H9 (cell line): ENCODE measurements at regions not wholly inside any gene's neighbourhood (a gene's known extent, or its start where the extent isn't known, plus 50 kb on each side); places are given as distances from the start of the nearest gene placed in this dataset.

Source experiments
- DNase-seq: peaks from one replicate; pipeline ENCODE4 v3.0.0-alpha.2; 2017
- H2AFZ ChIP-seq: one replicate; pipeline ENCODE4 v1.6.1; 2013; ENCODE audit warnings: mild to moderate bottlenecking, low read length, control low read depth, moderate library complexity
- H2AK5ac ChIP-seq: 2 replicates; pipeline ENCODE4 v1.6.1; 2013; ENCODE audit warnings: low read length, control low read depth, mixed read lengths; ENCODE audit not compliant: insufficient read length
- H2BK120ac ChIP-seq: one replicate; pipeline ENCODE4 v1.6.1; 2013; ENCODE audit warnings: low read depth, mild to moderate bottlenecking, low read length, control low read depth, inconsistent platforms; ENCODE audit not compliant: poor library complexity, severe bottlenecking
- H2BK12ac ChIP-seq: 2 replicates; pipeline ENCODE4 v1.6.1; 2013; ENCODE audit warnings: low read length, control low read depth, mixed read lengths, low read depth; ENCODE audit not compliant: insufficient read length
- H2BK15ac ChIP-seq: 2 replicates; pipeline ENCODE4 v1.6.1; 2013; ENCODE audit warnings: low read depth, low read length, control low read depth
- H2BK20ac ChIP-seq: one replicate; pipeline ENCODE4 v1.6.1; 2013; ENCODE audit warnings: low read depth, mild to moderate bottlenecking, low read length, control low read depth, inconsistent platforms; ENCODE audit not compliant: poor library complexity, severe bottlenecking
- H2BK5ac ChIP-seq: 2 replicates; pipeline ENCODE4 v1.6.1; 2013; ENCODE audit warnings: low read length, control low read depth, mixed read lengths; ENCODE audit not compliant: insufficient read length
- H3K14ac ChIP-seq: 2 replicates; pipeline ENCODE4 v1.6.1; 2013; ENCODE audit warnings: low read length, control low read depth; ENCODE audit not compliant: insufficient read depth
- H3K18ac ChIP-seq: 2 replicates; pipeline ENCODE4 v1.6.1; 2013; ENCODE audit warnings: low read depth, mild to moderate bottlenecking, mixed read lengths, low read length, control low read depth; ENCODE audit not compliant: insufficient read length
- H3K23ac ChIP-seq: 2 replicates; pipeline ENCODE4 v1.6.1; 2013; ENCODE audit warnings: low read length, control low read depth, mixed read lengths, low read depth; ENCODE audit not compliant: insufficient read length
- H3K23me2 ChIP-seq: 2 replicates; pipeline ENCODE4 v1.6.1; 2013; ENCODE audit warnings: low read depth, mild to moderate bottlenecking, mixed read lengths, low read length, control low read depth; ENCODE audit not compliant: insufficient read length, poor library complexity, severe bottlenecking
- H3K27ac ChIP-seq: 2 replicates; pipeline ENCODE4 v1.5.1; 2013; ENCODE audit warnings: low read length, control low read depth, mixed read lengths, low read depth; ENCODE audit not compliant: insufficient read length
- H3K27me3 ChIP-seq: 2 replicates; pipeline ENCODE4 v1.6.1; 2013; ENCODE audit warnings: low read length, control low read depth, inconsistent platforms; ENCODE audit not compliant: insufficient read depth
- H3K4ac ChIP-seq: 2 replicates; pipeline ENCODE4 v1.6.1; 2013; ENCODE audit warnings: low read depth, mild to moderate bottlenecking, control low read depth, inconsistent platforms, low read length, moderate library complexity
- H3K4me1 ChIP-seq: 2 replicates; pipeline ENCODE4 v1.6.1; 2013; ENCODE audit warnings: low read length, control low read depth, inconsistent platforms; ENCODE audit not compliant: insufficient read depth
- H3K4me2 ChIP-seq: 2 replicates; pipeline ENCODE4 v1.6.1; 2013; ENCODE audit warnings: low read length, control low read depth, mixed read lengths; ENCODE audit not compliant: insufficient read length, insufficient read depth
- H3K56ac ChIP-seq: 2 replicates; pipeline ENCODE4 v1.6.1; 2013; ENCODE audit warnings: low read depth, mild to moderate bottlenecking, mixed read lengths, low read length, control low read depth; ENCODE audit not compliant: insufficient read length
- H3K79me1 ChIP-seq: 2 replicates; pipeline ENCODE4 v1.6.1; 2013; ENCODE audit warnings: low read depth, mild to moderate bottlenecking, moderate library complexity, low read length, control low read depth, inconsistent platforms; ENCODE audit not compliant: insufficient read depth, poor library complexity, severe bottlenecking
- H3K79me2 ChIP-seq: 2 replicates; pipeline ENCODE4 v1.6.1; 2013; ENCODE audit warnings: low read length, control low read depth, inconsistent platforms; ENCODE audit not compliant: insufficient read depth
- H3K9ac ChIP-seq: 2 replicates; pipeline ENCODE4 v1.6.1; 2013; ENCODE audit warnings: low read length, control low read depth, mixed read lengths; ENCODE audit not compliant: insufficient read length; ENCODE audit errors: extremely low read depth
- H3K9me3 ChIP-seq: one replicate; pipeline ENCODE4 v1.6.1; 2013; ENCODE audit warnings: low read depth, low read length, inconsistent platforms; ENCODE audit not compliant: control insufficient read depth
- H3T11ph ChIP-seq: one replicate; pipeline ENCODE4 v1.6.1; 2013; ENCODE audit warnings: mild to moderate bottlenecking, low read length, control low read depth, inconsistent platforms
- H4K20me1 ChIP-seq: one replicate; pipeline ENCODE4 v1.6.1; 2013; ENCODE audit not compliant: control insufficient read depth, insufficient read length, insufficient read depth
- H4K5ac ChIP-seq: 2 replicates; pipeline ENCODE4 v1.6.1; 2013; ENCODE audit warnings: low read depth, mild to moderate bottlenecking, mixed read lengths, low read length, control low read depth; ENCODE audit not compliant: insufficient read length
- H4K8ac ChIP-seq: replicated peaks from 2 replicates; pipeline ENCODE4 v1.6.1; 2013; ENCODE audit warnings: low read length, control low read depth, mixed read lengths, low read depth; ENCODE audit not compliant: insufficient read length
- H4K91ac ChIP-seq: 2 replicates; pipeline ENCODE4 v1.6.1; 2013; ENCODE audit warnings: low read depth, mild to moderate bottlenecking, moderate library complexity, mixed read lengths, low read length, control low read depth; ENCODE audit not compliant: insufficient read length
- H3K27ac Mint-ChIP-seq, 3 experiments: 2 replicates in 2 of 3; 3 replicates in 1 of 3; pipeline ENCODE4 v1.8.0; 2020 to 2021; ENCODE audit warnings: mixed read lengths in 3 of 3, mild to moderate bottlenecking in 1 of 3, moderate library complexity in 1 of 3
- H3K27me3 Mint-ChIP-seq: 2 replicates; pipeline ENCODE4 v1.8.0; 2021; ENCODE audit warnings: low read depth, mild to moderate bottlenecking, moderate library complexity, mixed read lengths
- H3K36me3 Mint-ChIP-seq, 3 experiments: 2 replicates in 2 of 3; 3 replicates in 1 of 3; pipeline ENCODE4 v1.8.0; 2020 to 2021; ENCODE audit warnings: low read depth in 3 of 3, mixed read lengths in 3 of 3; ENCODE audit not compliant: insufficient read depth in 1 of 3
- H3K4me1 Mint-ChIP-seq, 2 experiments: 2 replicates each; pipeline ENCODE4 v1.8.0; 2020; ENCODE audit warnings: mixed read lengths in 2 of 2
- H3K4me3 Mint-ChIP-seq, 2 experiments: 2 replicates in 1 of 2; 3 replicates in 1 of 2; pipeline ENCODE4 v1.8.0; 2020 to 2021; ENCODE audit warnings: mild to moderate bottlenecking in 2 of 2, mixed read lengths in 2 of 2, moderate library complexity in 1 of 2
- H3K9me3 Mint-ChIP-seq, 2 experiments: 2 replicates in 1 of 2; 3 replicates in 1 of 2; pipeline ENCODE4 v1.8.0; 2020; ENCODE audit warnings: mild to moderate bottlenecking in 2 of 2, mixed read lengths in 2 of 2, moderate library complexity in 1 of 2
- CTCF ChIP-seq: fragments of 200-600 bp; sonication (generic); conservative IDR thresholded peaks from 3 replicates; pipeline ENCODE4 v1.8.0; 2021; ENCODE audit warnings: antibody characterized with exemption, mild to moderate bottlenecking

GRCh38 chr13:89574077-89574476, 1773.4 kb upstream of the MIR17HG start:
- peaks cover 30 to 32% of the 10 kb centered on the region in 2 experiments for H3K9me3 Mint-ChIP-seq
- H3K4me2 ChIP-seq, result no peak overlapping the region

More at GRCh38 chr13:89574077-89574476, 1773.4 kb upstream of the MIR17HG start:
- Histone ChIP-seq H2BK120ac (no peak overlapping the region), H3K4me1 (no peaks in the 10 kb centered on the region), H3K23ac (no peak overlapping the region), H3K14ac (no peak overlapping the region), H3K27ac (no peak overlapping the region), H3K23me2 (no peaks in the 10 kb centered on the region), H2BK12ac (no peak overlapping the region), H3K27me3 (no peaks in the 10 kb centered on the region), H4K8ac (no peak overlapping the region), H3K9me3 (no peaks in the 10 kb centered on the region), H3K56ac (no peak overlapping the region), H3K79me1 (no peaks in the 10 kb centered on the region), H3K9ac (no peak overlapping the region), H4K5ac (no peak overlapping the region), H4K91ac (no peak overlapping the region), H2AFZ (no peak overlapping the region), H3T11ph (no peak overlapping the region), H3K79me2 (no peaks in the 10 kb centered on the region), H2BK15ac (no peak overlapping the region), H3K4ac (no peak overlapping the region), H2BK20ac (no peak overlapping the region), H2BK5ac (no peak overlapping the region), H3K18ac (no peak overlapping the region), H4K20me1 (no peaks in the 10 kb centered on the region), H2AK5ac (no peak overlapping the region)
- H3K27ac Mint-ChIP-seq, result no peak overlapping the region
- H3K4me3 Mint-ChIP-seq, result no peak overlapping the region
- no peaks in the 10 kb centered on the region for H3K27me3 Mint-ChIP-seq
- no peak for DNase-seq
- TF ChIP-seq CTCF, result no peak
- peaks cover 11 to 28% (median 13%) of the 10 kb centered on the region in 3 experiments for H3K36me3 Mint-ChIP-seq
- no peaks in the 10 kb centered on the region for H3K4me1 Mint-ChIP-seq
